Heart left ventricle (tissue), 13 donors: ENCODE measurements at regions not wholly inside any gene's neighbourhood (a gene's known extent, or its start where the extent isn't known, plus 50 kb on each side); places are given as distances from the start of the nearest gene placed in this dataset.

Source experiments
- CTCF ChIP-seq, 12 donors: fragments of 200-600 bp; sonication (generic) in 4 of 12; IDR thresholded peaks; one replicate each; pipeline versions ENCODE4 v1.5.0 to v1.8.0; 2018 to 2022; ENCODE audit warnings: antibody characterized with exemption in 12 of 12, mild to moderate bottlenecking in 5 of 12
- POLR2A ChIP-seq, 2 donors: fragments of 450-650 bp; IDR thresholded peaks; one replicate each; pipeline ENCODE4 v1.6.1; 2017; ENCODE audit warnings: antibody characterized with exemption in 2 of 2, mild to moderate bottlenecking in 2 of 2, moderate library complexity in 2 of 2
- donor health status: ischemic (EF 13 %, LVEDD 7.1; RV severe dilation, severe dysfunction).
- donor health status: DM: no; HTN: yes; CAD: no.
- donor health status: DM: no; HTN: no; CAD: no.
- donor health status: ischemic (EF 25% LVEDD 6.9; RV normal size, moderate dysfunction).
- donor health status: ischemic (EF 25% LVEDD 5.7; RV mildly dilated, moderate dysfunction).
- donor health status: ischemic (EF 35%, LVEDD 5.7; RV mildly dilated, moderate dysfunction).
- donor health status: nonischemic (EF 11% LVEDD 7.7; RV severe dilation, severe dysfunction).
- donor health status: DM: yes; HTN: yes; CAD: no.
- donor health status: PGD.
- donor health status: ischemic (EF 29% LVEDD 5.4; RV normal size, mild dysfunction).
- donor health status: nonischemic (EF 23%, LVEDD 6.1; RV moderate dilation, normal function).

DNA sequence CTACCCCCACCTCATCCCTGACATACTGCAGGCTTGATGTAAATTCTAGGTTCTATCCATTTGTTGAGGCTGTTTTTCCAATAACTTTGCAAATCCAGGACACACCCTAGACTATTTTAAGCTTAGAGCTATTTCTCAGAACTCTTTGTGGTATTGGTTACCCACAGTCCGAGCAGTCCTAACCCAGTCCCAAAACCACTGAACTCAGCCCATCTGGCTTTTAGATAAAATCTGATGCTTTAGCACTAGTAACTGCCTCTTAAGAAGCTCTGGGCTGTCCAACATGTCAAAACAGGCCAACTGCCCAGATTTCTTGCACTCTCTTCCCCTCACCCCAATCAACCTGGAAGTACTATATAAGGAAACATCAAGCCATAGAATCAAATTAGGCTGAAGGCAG, 344.4 kb upstream of the CADM1 start:
- TF ChIP-seq POLR2A (IDR thresholded peaks at IDR 0.05) (no peak), CTCF (IDR thresholded peaks at IDR 0.05) (no peak)
